CD4-positive, alpha-beta T cell treated with Interleukin-2 at 100 ng/mL for 4 hours (primary cell): ENCODE measurements at regions not wholly inside any gene's neighbourhood (a gene's known extent, or its start where the extent isn't known, plus 50 kb on each side); places are given as distances from the start of the nearest gene placed in this dataset.
"Not testable (repeated sequence)": the region's sequence is repeated elsewhere in the genome, so short reads cannot be mapped to it uniquely, and the experiment has no call there.

Experiments used
- DNase-seq: peaks from one replicate; pipeline ENCODE4 v3.0.0-alpha.2; 2020; ENCODE audit warnings: low spot score

GRCh38 chr4:157781361-157781760, 391.5 kb downstream of the GASK1B start:
- DNase-seq: no peak

- no peak for DNase-seq
Measured at GRCh38 chr4:157779081-157779480, 393.7 kb downstream of the GASK1B start.

GRCh38 chr4:157776930-157777528, 395.8 kb downstream of the GASK1B start:
- no peak for DNase-seq

- no peak for DNase-seq
Measured at GRCh38 chr4:157775971-157776370, 396.9 kb downstream of the GASK1B start.

GRCh38 chr4:157772907-157773306, 399.9 kb downstream of the GASK1B start:
- DNase-seq: no peak

GRCh38 chr4:157768419-157768818, 404.4 kb downstream of the GASK1B start:
- DNase-seq: no peak

- DNase-seq: no peak
Measured at GRCh38 chr4:157763490-157763889, 409.3 kb downstream of the GASK1B start.

GRCh38 chr4:157754410-157754809, 418.4 kb downstream of the GASK1B start:
- DNase-seq: no peak

GRCh38 chr4:157751631-157752030, 421.2 kb downstream of the GASK1B start:
- no peak for DNase-seq

GRCh38 chr4:157741642-157742041, 431.2 kb downstream of the GASK1B start:
- no peak for DNase-seq

GRCh38 chr4:157739242-157739641, 433.6 kb downstream of the GASK1B start:
- DNase-seq: no peak

- no peak for DNase-seq
Measured at GRCh38 chr4:157728215-157728614, 444.6 kb downstream of the GASK1B start.

GRCh38 chr4:157727163-157727562, 445.7 kb downstream of the GASK1B start:
- no peak for DNase-seq

- no peak for DNase-seq
Measured at GRCh38 chr4:157722146-157722545, 450.7 kb downstream of the GASK1B start.

GRCh38 chr4:157713342-157713741, 459.5 kb downstream of the GASK1B start:
- no peak for DNase-seq

- DNase-seq: no peak
Measured at GRCh38 chr4:157706155-157706554, 466.7 kb downstream of the GASK1B start.

GRCh38 chr4:157702831-157703230, 470.0 kb downstream of the GASK1B start:
- no peak for DNase-seq

- DNase-seq: no peak
Measured at GRCh38 chr4:157701695-157701994, 471.2 kb downstream of the GASK1B start.

- no peak for DNase-seq
Measured at GRCh38 chr4:157700898-157701694, 471.7 kb downstream of the GASK1B start.

GRCh38 chr4:157689476-157689875, 468.9 kb downstream of the GRIA2 start:
- DNase-seq: no peak

- no peak for DNase-seq
Measured at GRCh38 chr4:157687971-157688370, 467.4 kb downstream of the GRIA2 start.

- not testable (repeated sequence) for DNase-seq
Measured at GRCh38 chr4:157679326-157679725, 458.8 kb downstream of the GRIA2 start.

GRCh38 chr4:157678478-157678877, 457.9 kb downstream of the GRIA2 start:
- DNase-seq: no peak

- DNase-seq: no peak
Measured at GRCh38 chr4:157674699-157675098, 454.2 kb downstream of the GRIA2 start.
